A549 (cell line): ENCODE measurements at regions not wholly inside any gene's neighbourhood (a gene's known extent, or its start where the extent isn't known, plus 50 kb on each side); places are given as distances from the start of the nearest gene placed in this dataset.
"Not testable (repeated sequence)": the region's sequence is repeated elsewhere in the genome, so short reads cannot be mapped to it uniquely, and the experiment has no call there.

Experiments
- ATAC-seq, 2 experiments: fragments of 200-7000 bp in 1 of 2; fragments of >200 bp in 1 of 2; cut with Nextera tagmentation in 1 of 2; cut with Tn5 transposase in 1 of 2; 3 replicates each; pipeline versions ENCODE4 v1.8.0 to v1.9.1; 2018 to 2020; ENCODE audit warnings: mild to moderate bottlenecking in 1 of 2, moderate library complexity in 1 of 2
- CTCF ChIA-PET: fragments of 300-600 bp; sonication (Branson Sonifier 250); formaldehyde crosslinking; extraction: SDS; loops from one replicate; lab custom pipeline; 2021; ENCODE audit warnings: antibody characterized with exemption, inconsistent platforms; lab: Yijun Ruan, JAX
- POLR2A ChIA-PET: fragments of 350-600 bp; formaldehyde crosslinking; extraction: SDS; loops from one replicate; lab custom pipeline; 2021; ENCODE audit warnings: antibody characterized with exemption, inconsistent platforms; lab: Yijun Ruan, JAX
- DNase-seq, 2 experiments: peaks; one replicate each; pipeline versions ENCODE4 v3.0.0 to v3.0.0-alpha.2; 2011 to 2016; ENCODE audit warnings: low read depth in 1 of 2, low spot score in 1 of 2
- FAIRE-seq: peaks from 2 replicates; lab custom pipeline; 2011; peaks lifted over from hg19 to GRCh38; lab: Jason Lieb, UNC
- H3K27ac ChIP-seq, 2 experiments: fragments of >200 bp; sonication (Bioruptor Twin); formaldehyde crosslinking; 3 replicates each; pipeline ENCODE4 v1.5.1; 2016 to 2017
- H3K4me1 ChIP-seq: fragments of >200 bp; sonication (Bioruptor Twin); formaldehyde crosslinking; 3 replicates; pipeline ENCODE4 v1.6.1; 2016
- H3K4me2 ChIP-seq: fragments of >200 bp; sonication (Bioruptor Twin); formaldehyde crosslinking; 3 replicates; pipeline ENCODE4 v1.6.1; 2016
- H3K4me3 ChIP-seq: fragments of >200 bp; sonication (Bioruptor Twin); formaldehyde crosslinking; 3 replicates; pipeline ENCODE4 v1.5.1; 2016
- H3K9me3 ChIP-seq: fragments of >200 bp; sonication (Bioruptor Twin); formaldehyde crosslinking; 3 replicates; pipeline ENCODE4 v1.6.1; 2016
- CEBPB ChIP-seq, 2 experiments: fragments of >200 bp in 1 of 2; sonication (Bioruptor Twin) in 1 of 2; formaldehyde crosslinking in 1 of 2; IDR thresholded peaks; 2 replicates each; pipeline ENCODE4 v1.6.1; 2012 to 2016
- EP300 ChIP-seq, 2 experiments: fragments of >200 bp; sonication (Bioruptor Twin); formaldehyde crosslinking; IDR thresholded peaks; 2 replicates in 1 of 2; 3 replicates in 1 of 2; pipeline ENCODE4 v1.6.1; 2016 to 2017
- FOSL2 ChIP-seq, 2 experiments: fragments of 450-650 bp in 1 of 2; fragments of >200 bp in 1 of 2; sonication (Bioruptor Twin) in 1 of 2; formaldehyde crosslinking; IDR thresholded peaks; 2 replicates each; pipeline versions ENCODE4 v1.5.0 to v1.6.1; 2016 to 2020; ENCODE audit warnings: mild to moderate bottlenecking in 1 of 2, moderate library complexity in 1 of 2
- GATA3 ChIP-seq: IDR thresholded peaks from 2 replicates; pipeline ENCODE4 v1.6.1; 2012; ENCODE audit warnings: borderline replicate concordance
- HOXA7 ChIP-seq: fragments of 250-450 bp; sonication (Bioruptor Pico); IDR thresholded peaks from 2 replicates; pipeline ENCODE4 v1.5.0; 2020; ENCODE audit warnings: mild to moderate bottlenecking, moderate library complexity
- HOXB5 ChIP-seq: fragments of 250-450 bp; sonication (Bioruptor Pico); IDR thresholded peaks from 2 replicates; pipeline ENCODE4 v1.5.0; 2020; ENCODE audit warnings: mild to moderate bottlenecking, moderate library complexity
- MAFK ChIP-seq: fragments of 450-650 bp; IDR thresholded peaks from 2 replicates; pipeline ENCODE4 v1.6.1; 2014; ENCODE audit not compliant: partially characterized antibody
- MAX ChIP-seq: IDR thresholded peaks from 2 replicates; pipeline ENCODE4 v1.6.1; 2012
- USF2 ChIP-seq: fragments of 450-650 bp; IDR thresholded peaks from 2 replicates; pipeline ENCODE4 v1.6.1; 2014; ENCODE audit warnings: antibody characterized with exemption
- WGBS: methylation state at CpG from one replicate; pipeline ENCODE4 v1.1.6; 2017; ENCODE audit errors: missing lambda C conversion rate; 5-methylcytosine and 5-hydroxymethylcytosine counted together

- peak; percentile 85 for FAIRE-seq
- no peak for ATAC-seq
- Histone ChIP-seq H3K4me2 (no peak overlapping the region), H3K4me1 (no peaks in the 10 kb centered on the region), H3K4me3 (no peak overlapping the region), H3K27ac (no peak overlapping the region), H3K9me3 (no peaks in the 10 kb centered on the region)
- TF ChIP-seq USF2 (no peak), FOSL2 (IDR thresholded peaks at IDR 0.05) (no peak), FOSL2 (CRISPR knock-in tag; IDR thresholded peaks at IDR 0.05) (peak; percentile 80), HOXA7 (no peak)
- ChIA-PET POLR2A (no interaction called here), CTCF (interaction anchor here (1.1 kb wide), 1 partner anchor 18 kb away, joined by 5 read pairs; no protein-coding TSS in a partner anchor)
- DNase-seq: no peak
Measured at GRCh38 chrX:118272242-118272641, 73.7 kb upstream of the WDR44 start.

- peak; percentile 77 for TF ChIP-seq HOXB5 (CRISPR knock-in tag)
- peak in 1 of 2 experiments; percentile 65; a peak in 1 of 4 replicates for TF ChIP-seq CEBPB (IDR thresholded peaks at IDR 0.05)
- TF ChIP-seq MAFK: peak; percentile 21
- no peak for TF ChIP-seq EP300 (IDR thresholded peaks at IDR 0.05)
- no peak for TF ChIP-seq FOSL2 (IDR thresholded peaks at IDR 0.05)
- peak; percentile 33; the same call in 1 of the 2 replicates for TF ChIP-seq FOSL2 (CRISPR knock-in tag; IDR thresholded peaks at IDR 0.05)
- no peak for TF ChIP-seq HOXA7
- peak; percentile 68; the same call in 1 of the 2 replicates for TF ChIP-seq GATA3
- TF ChIP-seq MAX: no peak
- Histone ChIP-seq H3K4me2 (peak overlapping the region; percentile 77), H3K4me1 (peaks cover 21% of the 10 kb centered on the region), H3K9me3 (no peaks in the 10 kb centered on the region), H3K4me3 (no peak overlapping the region), H3K27ac (peak overlapping the region; percentile 70 to 82)
- ATAC-seq (peak in 1 of 2 experiments; percentile 60; a peak in 2 of 6 replicates), DNase-seq (peak in 1 of 2 experiments; percentile 31), FAIRE-seq (peak; percentile 88)
- ChIA-PET POLR2A (no interaction called here), CTCF (interaction anchor here (0.8 kb wide), 1 partner anchor 20 kb away, joined by 6 read pairs; no protein-coding TSS in a partner anchor)
- 4% methylated on average over 4 of the region's 4 CpGs for WGBS
Measured at GRCh38 chrX:118286066-118286762, 59.7 kb upstream of the WDR44 start.

- H3K4me3 ChIP-seq, H3K9me3 ChIP-seq, POLR2A ChIA-PET, FAIRE-seq, CTCF ChIA-PET, ATAC-seq, H3K4me1 ChIP-seq, DNase-seq, H3K27ac ChIP-seq, H3K4me2 ChIP-seq: not testable (repeated sequence)
- 36% methylated on average over 1 of the region's 1 CpG for WGBS
Measured at GRCh38 chrX:118295818-118296217, 50.1 kb upstream of the WDR44 start.
